Neuronal stem cell (in vitro differentiated cells): ENCODE measurements at regions not wholly inside any gene's neighbourhood (a gene's known extent, or its start where the extent isn't known, plus 50 kb on each side); places are given as distances from the start of the nearest gene placed in this dataset.

Experiments
- DNase-seq: peaks from one replicate; pipeline ENCODE4 v3.0.0-alpha.2; 2013; ENCODE audit warnings: low spot score
- H2AFZ ChIP-seq: one replicate; pipeline ENCODE4 v1.6.1; 2013; ENCODE audit warnings: mild to moderate bottlenecking, low read length, inconsistent platforms
- H2AK5ac ChIP-seq: 2 replicates; pipeline ENCODE4 v1.6.1; 2013; ENCODE audit warnings: low read depth, mild to moderate bottlenecking, inconsistent platforms, low read length, moderate library complexity, mixed read lengths
- H2BK120ac ChIP-seq: 2 replicates; pipeline ENCODE4 v1.6.1; 2013; ENCODE audit warnings: low read depth, mild to moderate bottlenecking, inconsistent platforms, low read length, moderate library complexity, mixed read lengths
- H2BK12ac ChIP-seq: one replicate; pipeline ENCODE4 v1.6.1; 2013; ENCODE audit warnings: low read length, inconsistent platforms
- H2BK15ac ChIP-seq: 2 replicates; pipeline ENCODE4 v1.6.1; 2013; ENCODE audit warnings: mild to moderate bottlenecking, low read length, inconsistent platforms, mixed read lengths
- H2BK5ac ChIP-seq: one replicate; pipeline ENCODE4 v1.6.1; 2013; ENCODE audit warnings: inconsistent platforms, mild to moderate bottlenecking, low read length, moderate library complexity
- H3K14ac ChIP-seq: one replicate; pipeline ENCODE4 v1.6.1; 2013; ENCODE audit warnings: low read length, inconsistent platforms
- H3K18ac ChIP-seq: 2 replicates; pipeline ENCODE4 v1.6.1; 2013; ENCODE audit warnings: low read length, inconsistent platforms
- H3K23ac ChIP-seq: 2 replicates; pipeline ENCODE4 v1.6.1; 2013; ENCODE audit warnings: low read depth, mild to moderate bottlenecking, mixed read lengths, low read length, inconsistent platforms; ENCODE audit not compliant: poor library complexity
- H3K27ac ChIP-seq: replicated peaks from 3 replicates; pipeline ENCODE4 v1.5.1; 2013; ENCODE audit warnings: low read length, inconsistent platforms
- H3K27me3 ChIP-seq, 3 experiments: 2 replicates each; pipeline ENCODE4 v1.6.1; 2013; ENCODE audit warnings: low read length in 3 of 3, mild to moderate bottlenecking in 2 of 3, inconsistent platforms in 1 of 3, low read depth in 1 of 3, mixed read lengths in 1 of 3, moderate library complexity in 1 of 3; ENCODE audit not compliant: control insufficient read depth in 3 of 3, insufficient read depth in 3 of 3
- H3K36me3 ChIP-seq, 2 donors: replicated peaks in 1 of 2; 2 replicates each; pipeline ENCODE4 v1.6.1; 2013; ENCODE audit warnings: low read length in 2 of 2; ENCODE audit not compliant: control insufficient read depth in 2 of 2, insufficient read depth in 2 of 2
- H3K4ac ChIP-seq: 2 replicates; pipeline ENCODE4 v1.6.1; 2013; ENCODE audit warnings: inconsistent platforms, mild to moderate bottlenecking, low read length, moderate library complexity
- H3K4me1 ChIP-seq, 2 donors: 1 replicate in 1 of 2; 2 replicates in 1 of 2; pipeline ENCODE4 v1.6.1; 2013; ENCODE audit warnings: low read length in 2 of 2, low read depth in 1 of 2; ENCODE audit not compliant: control insufficient read depth in 2 of 2, insufficient read depth in 1 of 2
- H3K4me2 ChIP-seq: one replicate; pipeline ENCODE4 v1.6.1; 2013; ENCODE audit warnings: mild to moderate bottlenecking, low read length, inconsistent platforms; ENCODE audit not compliant: insufficient read depth, poor library complexity, severe bottlenecking
- H3K4me3 ChIP-seq, 2 donors: 2 replicates each; pipeline ENCODE4 v1.5.1; 2013; ENCODE audit warnings: low read length in 2 of 2, mild to moderate bottlenecking in 2 of 2, inconsistent platforms in 1 of 2, moderate library complexity in 1 of 2
- H3K79me1 ChIP-seq: one replicate; pipeline ENCODE4 v1.6.1; 2013; ENCODE audit warnings: low read depth, mild to moderate bottlenecking, inconsistent platforms, low read length, moderate library complexity
- H3K9ac ChIP-seq: one replicate; pipeline ENCODE4 v1.6.1; 2013; ENCODE audit warnings: mild to moderate bottlenecking, low read depth, low read length, inconsistent platforms; ENCODE audit not compliant: poor library complexity
- H3K9me3 ChIP-seq, 2 donors: replicated peaks in 1 of 2; 2 replicates each; pipeline versions ENCODE3 to v1.6.1; 2013; ENCODE audit warnings: low read length in 2 of 2, mild to moderate bottlenecking in 2 of 2, inconsistent platforms in 1 of 2, low read depth in 1 of 2, mixed read lengths in 1 of 2, moderate library complexity in 1 of 2; ENCODE audit not compliant: control insufficient read depth in 2 of 2, insufficient read depth in 1 of 2
- H4K8ac ChIP-seq: one replicate; pipeline ENCODE4 v1.6.1; 2013; ENCODE audit warnings: low read depth, mild to moderate bottlenecking, inconsistent platforms, low read length, moderate library complexity
- H4K91ac ChIP-seq: one replicate; pipeline ENCODE4 v1.6.1; 2013; ENCODE audit warnings: low read length, low read depth, mild to moderate bottlenecking, inconsistent platforms; ENCODE audit not compliant: poor library complexity
- WGBS, 2 donors: extraction: QIAGEN DNeasy Blood & Tissue Kit; methylation state at CpG; one replicate each; pipeline ENCODE4 v1.1.7; 2013; ENCODE audit warnings: missing lambda C conversion rate in 2 of 2, mixed read lengths in 1 of 2; ENCODE audit not compliant: insufficient read length in 2 of 2, insufficient replicate concordance in 1 of 2; ENCODE audit errors: extremely low coverage in 2 of 2; 5-methylcytosine and 5-hydroxymethylcytosine counted together

GRCh38 chr2:18731666-18732065, 142.3 kb upstream of the NT5C1B start:
- Histone ChIP-seq H3K9ac (no peak overlapping the region), H2AFZ (no peak overlapping the region), H4K91ac (no peak overlapping the region), H2BK15ac (no peak overlapping the region), H3K23ac (no peak overlapping the region), H3K79me1 (no peaks in the 10 kb centered on the region), H3K4ac (no peak overlapping the region), H3K36me3 (no peaks in the 10 kb centered on the region), H3K27me3 (no peaks in the 10 kb centered on the region), H2BK120ac (no peak overlapping the region), H2BK5ac (no peak overlapping the region), H2BK12ac (no peak overlapping the region), H2AK5ac (no peak overlapping the region), H3K9me3 (no peaks in the 10 kb centered on the region), H3K4me2 (no peak overlapping the region), H3K14ac (no peak overlapping the region), H3K4me1 (no peaks in the 10 kb centered on the region), H3K18ac (no peak overlapping the region), H3K27ac (no peak overlapping the region), H4K8ac (no peak overlapping the region), H3K4me3 (no peak overlapping the region)
- no CpG with 5 or more reads among the region's 2 CpGs for WGBS, 2 donors
- no peak for DNase-seq

DNA sequence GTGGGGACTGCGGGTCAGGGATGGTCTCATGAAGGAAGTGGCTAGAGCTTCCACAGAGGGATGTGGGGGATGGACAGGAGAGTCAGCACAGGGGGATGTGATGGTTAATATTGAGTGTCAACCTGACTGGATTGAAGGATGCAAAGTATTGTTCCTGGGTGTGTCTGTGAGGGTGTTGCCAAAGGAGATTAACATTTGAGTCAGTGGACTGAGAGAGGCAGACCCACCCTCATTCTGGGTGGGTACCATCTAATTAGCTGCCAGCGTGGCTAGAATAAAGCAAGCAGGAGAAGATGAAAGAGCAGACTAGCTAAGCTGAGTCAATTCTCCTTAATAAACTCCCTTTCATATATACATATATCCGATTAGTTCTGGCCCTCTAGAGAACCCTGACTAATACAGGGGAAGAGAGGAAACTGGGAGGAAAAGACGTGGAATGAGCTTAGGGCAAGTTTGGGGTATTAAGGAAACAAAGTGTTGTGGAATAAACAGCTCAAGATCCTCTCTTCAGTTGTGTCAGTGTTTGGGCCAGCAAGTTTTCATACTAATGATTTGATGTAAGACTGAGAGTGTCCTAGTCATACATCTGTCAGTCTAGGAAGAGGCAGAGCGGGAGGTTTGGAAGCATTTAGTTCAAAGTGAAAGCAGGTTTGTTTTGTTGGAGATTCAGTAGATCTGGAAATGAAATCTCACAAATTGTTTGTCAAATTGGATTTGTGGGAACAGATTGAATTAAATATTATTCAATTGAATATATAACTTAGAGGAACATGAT, 135.2 kb upstream of the NT5C1B start:
- Histone ChIP-seq H3K36me3 (no peaks in the 10 kb centered on the region), H2AFZ (no peak overlapping the region)

GRCh38 chr2:18723219-18723618, 133.8 kb upstream of the NT5C1B start:
- no peak overlapping the region for H2BK15ac ChIP-seq
- H4K8ac ChIP-seq = no peak overlapping the region
- H3K27ac ChIP-seq = no peak overlapping the region
- no peaks in the 10 kb centered on the region for H3K79me1 ChIP-seq
- H3K4me1 ChIP-seq = no peaks in the 10 kb centered on the region
- no peak overlapping the region for H3K4me3 ChIP-seq
- H2AFZ ChIP-seq = no peak overlapping the region
- H3K23ac ChIP-seq = no peak overlapping the region
- H3K9ac ChIP-seq = no peak overlapping the region
- no peaks in the 10 kb centered on the region for H3K27me3 ChIP-seq
- H3K9me3 ChIP-seq = no peaks in the 10 kb centered on the region
- H3K36me3 ChIP-seq = no peaks in the 10 kb centered on the region
- H2BK5ac ChIP-seq = no peak overlapping the region
- H2BK12ac ChIP-seq = no peak overlapping the region
- H3K4ac ChIP-seq = no peak overlapping the region
- WGBS, 2 donors = no CpG with 5 or more reads among the region's 4 CpGs
- no peak for DNase-seq
- no peak overlapping the region for H2BK120ac ChIP-seq
- no peak overlapping the region for H3K14ac ChIP-seq
- no peak overlapping the region for H3K18ac ChIP-seq
- H2AK5ac ChIP-seq = no peak overlapping the region
- H3K4me2 ChIP-seq = no peak overlapping the region
- H4K91ac ChIP-seq = no peak overlapping the region

More for the DNA sequence above, 135.2 kb upstream of the NT5C1B start:
- Histone ChIP-seq H2BK5ac (no peak overlapping the region), H3K4me3 (no peak overlapping the region), H2BK120ac (no peak overlapping the region), H2BK15ac (no peak overlapping the region), H4K8ac (no peak overlapping the region), H3K14ac (no peak overlapping the region), H3K9me3 (no peaks in the 10 kb centered on the region), H3K4ac (no peak overlapping the region), H3K9ac (no peak overlapping the region), H2BK12ac (no peak overlapping the region), H3K4me2 (no peak overlapping the region), H3K27ac (no peak overlapping the region), H3K79me1 (no peaks in the 10 kb centered on the region), H4K91ac (no peak overlapping the region), H3K4me1 (no peaks in the 10 kb centered on the region), H3K23ac (no peak overlapping the region), H3K18ac (no peak overlapping the region), H3K27me3 (no peaks in the 10 kb centered on the region), H2AK5ac (no peak overlapping the region)
- no CpG with 5 or more reads among the region's 5 CpGs for WGBS, 2 donors
- no peak for DNase-seq

DNA sequence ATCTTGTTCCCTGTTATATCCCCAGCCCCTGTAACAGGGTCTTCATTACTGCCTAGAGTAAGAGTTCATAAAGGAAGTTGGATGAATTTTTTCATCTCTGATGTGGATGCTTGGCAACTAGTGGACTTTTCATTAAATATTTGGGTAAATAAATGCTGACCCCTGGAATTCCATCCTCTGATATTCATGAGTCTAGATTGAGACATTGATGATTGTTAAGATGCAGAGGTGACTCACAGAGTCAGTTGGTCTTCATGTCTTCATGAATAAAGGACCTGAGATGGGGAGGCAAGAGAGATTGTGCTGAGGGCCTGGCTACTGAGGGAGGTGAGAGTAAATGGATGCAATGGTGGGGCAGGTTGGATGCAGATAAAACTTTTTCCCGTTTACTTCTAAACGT, 132.7 kb upstream of the NT5C1B start:
- Histone ChIP-seq H3K9me3 (no peaks in the 10 kb centered on the region), H3K79me1 (no peaks in the 10 kb centered on the region), H2AFZ (no peak overlapping the region), H3K4me2 (no peak overlapping the region), H3K4me3 (no peak overlapping the region), H4K91ac (no peak overlapping the region), H2BK5ac (no peak overlapping the region), H3K18ac (no peak overlapping the region), H4K8ac (no peak overlapping the region), H2BK120ac (no peak overlapping the region), H2AK5ac (no peak overlapping the region), H2BK12ac (no peak overlapping the region), H3K4me1 (no peaks in the 10 kb centered on the region), H3K23ac (no peak overlapping the region), H3K27me3 (no peaks in the 10 kb centered on the region), H3K14ac (no peak overlapping the region), H3K36me3 (no peaks in the 10 kb centered on the region), H2BK15ac (no peak overlapping the region), H3K4ac (no peak overlapping the region), H3K9ac (no peak overlapping the region), H3K27ac (no peak overlapping the region)
- no CpG with 5 or more reads among the region's 2 CpGs for WGBS, 2 donors
- DNase-seq = no peak
